NCI-H1417 (cell line): ENCODE measurements at regions not wholly inside any gene's neighbourhood (a gene's known extent, or its start where the extent isn't known, plus 50 kb on each side); places are given as distances from the start of the nearest gene placed in this dataset.
A peak's percentile ranks its signal among the peaks of the same experiment; 100 is the strongest.

Source experiments
- DNase-seq, 3 experiments: peaks; one replicate each; lab custom pipeline; 2025; lab: John Stamatoyannopoulos, UW

GRCh38 chr3:181081930-181082329 lies 92.4 kb upstream of the DNAJC19 start:
- no peak for DNase-seq

GRCh38 chr3:181076558-181076957 lies 87.0 kb upstream of the DNAJC19 start:
- peak in 1 of 3 experiments; percentile 51 for DNase-seq

- no peak for DNase-seq
Observed at GRCh38 chr3:181075098-181075497, 85.6 kb upstream of the DNAJC19 start.

GRCh38 chr3:181066143-181067087 lies 76.9 kb upstream of the DNAJC19 start:
- no peak for DNase-seq

- peak in 2 of 3 experiments; percentile 18 to 57 for DNase-seq
Observed at GRCh38 chr3:181056136-181056732, 66.7 kb upstream of the DNAJC19 start.

- no peak for DNase-seq
Observed at GRCh38 chr3:181054538-181054937, 65.0 kb upstream of the DNAJC19 start.

- no peak for DNase-seq
Observed at GRCh38 chr3:181052256-181052655, 62.7 kb upstream of the DNAJC19 start.

GRCh38 chr3:181050738-181051137 lies 61.2 kb upstream of the DNAJC19 start:
- DNase-seq, result no peak

GRCh38 chr3:181040030-181040429 lies 50.5 kb upstream of the DNAJC19 start:
- DNase-seq, result no peak
